GM12892 (cell line): ENCODE measurements at regions not wholly inside any gene's neighbourhood (a gene's known extent, or its start where the extent isn't known, plus 50 kb on each side); places are given as distances from the start of the nearest gene placed in this dataset.
"Not testable (repeated sequence)": the region's sequence is repeated elsewhere in the genome, so short reads cannot be mapped to it uniquely, and the experiment has no call there.

Experiments
- POLR2A ChIP-seq: IDR thresholded peaks from 2 replicates; pipeline ENCODE4 v1.6.1; 2011; ENCODE audit warnings: low read depth, low read length, control low read depth
- POLR2AphosphoS5 ChIP-seq: IDR thresholded peaks from 2 replicates; pipeline ENCODE4 v1.6.1; 2011; ENCODE audit warnings: low read depth, low read length, control low read depth

- TF ChIP-seq POLR2A, POLR2AphosphoS5: not testable (repeated sequence)
Observed at GRCh38 chr1:144538736-144539135, 54.0 kb upstream of the PPIAL4F start.
